GM23248 (cell line): ENCODE measurements at regions not wholly inside any gene's neighbourhood (a gene's known extent, or its start where the extent isn't known, plus 50 kb on each side); places are given as distances from the start of the nearest gene placed in this dataset.

Experiments
- EZH2 ChIP-seq: fragments of 200-600 bp; sonication (generic); IDR thresholded peaks from 2 replicates; pipeline ENCODE4 v1.6.1; 2018; ENCODE audit warnings: antibody characterized with exemption, mild to moderate bottlenecking; ENCODE audit not compliant: insufficient read depth, poor library complexity, severe bottlenecking
- EZH2phosphoT487 ChIP-seq: fragments of 200-600 bp; sonication (generic); IDR thresholded peaks from 2 replicates; pipeline ENCODE4 v1.6.1; 2018; ENCODE audit warnings: antibody characterized with exemption, moderate library complexity, mild to moderate bottlenecking, low read depth; ENCODE audit not compliant: insufficient read depth

- no peak for TF ChIP-seq EZH2
- no peak for TF ChIP-seq EZH2phosphoT487
Observed at GRCh38 chr5:117561531-117561930, 986.9 kb upstream of the SEMA6A start.
